H1 (cell line): ENCODE measurements at regions not wholly inside any gene's neighbourhood (a gene's known extent, or its start where the extent isn't known, plus 50 kb on each side); places are given as distances from the start of the nearest gene placed in this dataset.

Source experiments
- CTCF ChIA-PET: fragments of 300-600 bp; sonication (Branson Sonifier 250); formaldehyde crosslinking; loops from one replicate; lab custom pipeline; 2021; ENCODE audit not compliant: partially characterized antibody; lab: Charles Lee
- POLR2A ChIA-PET: fragments of 300-600 bp; sonication (Branson Sonifier 250); formaldehyde crosslinking; loops from one replicate; lab custom pipeline; 2021; ENCODE audit warnings: inconsistent platforms; ENCODE audit not compliant: partially characterized antibody; lab: Charles Lee
- DNase-seq, 2 experiments: peaks; one replicate each; pipeline versions ENCODE4 v3.0.0 to v3.0.0-alpha.2; 2010 to 2022; ENCODE audit warnings: low spot score in 2 of 2, low read depth in 1 of 2, mixed read lengths in 1 of 2
- FAIRE-seq: peaks from 2 replicates; lab custom pipeline; 2011; peaks lifted over from hg19 to GRCh38; lab: Jason Lieb, UNC
- H2AFZ ChIP-seq: 2 replicates; pipeline ENCODE4 v1.8.1; 2012; ENCODE audit warnings: low read length, inconsistent platforms
- H2AK5ac ChIP-seq: 2 replicates; pipeline ENCODE4 v1.6.1; 2013; ENCODE audit warnings: low read depth, low read length
- H2BK120ac ChIP-seq: replicated peaks from 2 replicates; pipeline ENCODE3; 2013; ENCODE audit warnings: low read depth, low read length, inconsistent platforms
- H2BK12ac ChIP-seq: 2 replicates; pipeline ENCODE4 v1.6.1; 2013; ENCODE audit warnings: low read depth, low read length
- H2BK15ac ChIP-seq: 2 replicates; pipeline ENCODE4 v1.6.1; 2013; ENCODE audit warnings: low read length
- H2BK20ac ChIP-seq: 2 replicates; pipeline ENCODE4 v1.6.1; 2013; ENCODE audit warnings: low read length
- H2BK5ac ChIP-seq: 2 replicates; pipeline ENCODE4 v1.6.1; 2013; ENCODE audit warnings: low read depth, low read length
- H3K14ac ChIP-seq: 2 replicates; pipeline ENCODE4 v1.6.1; 2013; ENCODE audit warnings: inconsistent platforms; ENCODE audit not compliant: insufficient read length
- H3K18ac ChIP-seq: 2 replicates; pipeline ENCODE4 v1.6.1; 2013; ENCODE audit warnings: low read length; ENCODE audit errors: extremely low read depth
- H3K23ac ChIP-seq: 2 replicates; pipeline ENCODE4 v1.6.1; 2013; ENCODE audit warnings: inconsistent platforms; ENCODE audit not compliant: insufficient read length
- H3K23me2 ChIP-seq: 2 replicates; pipeline ENCODE4 v1.6.1; 2013; ENCODE audit warnings: low read depth, low read length
- H3K27ac ChIP-seq: 2 replicates; pipeline ENCODE4 v1.6.1; 2011; ENCODE audit warnings: low read depth, low read length, inconsistent platforms
- H3K27me3 ChIP-seq, 4 experiments: replicated peaks in 1 of 4; 1 replicate in 1 of 4; 2 replicates in 3 of 4; pipeline versions ENCODE4 v1.6.1 to v1.8.1; 2011 to 2013; ENCODE audit warnings: low read length in 3 of 4, mild to moderate bottlenecking in 3 of 4, inconsistent platforms in 2 of 4, mixed read lengths in 2 of 4, moderate library complexity in 1 of 4; ENCODE audit not compliant: control insufficient read depth in 3 of 4, insufficient read depth in 3 of 4; ENCODE audit errors: extremely low read depth in 1 of 4
- H3K36me3 ChIP-seq, 4 experiments: 2 replicates each; pipeline versions ENCODE4 v1.6.1 to v1.8.1; 2011 to 2013; ENCODE audit warnings: mild to moderate bottlenecking in 4 of 4, low read length in 3 of 4, moderate library complexity in 2 of 4, control low read depth in 1 of 4, inconsistent platforms in 1 of 4; ENCODE audit not compliant: insufficient read depth in 4 of 4, control insufficient read depth in 2 of 4
- H3K4ac ChIP-seq: replicated peaks from 2 replicates; pipeline ENCODE3; 2013; ENCODE audit warnings: low read length, low read depth, mixed read lengths, inconsistent platforms; ENCODE audit not compliant: insufficient read length
- H3K4me1 ChIP-seq, 4 experiments: replicated peaks in 1 of 4; 1 replicate in 1 of 4; 2 replicates in 3 of 4; pipeline versions ENCODE4 v1.6.1 to v1.8.1; 2011 to 2013; ENCODE audit warnings: low read length in 3 of 4, inconsistent platforms in 2 of 4, mixed read lengths in 1 of 4; ENCODE audit not compliant: insufficient read depth in 4 of 4, control insufficient read depth in 3 of 4
- H3K4me2 ChIP-seq, 2 experiments: 2 replicates each; pipeline versions ENCODE4 v1.6.1 to v1.8.1; 2011 to 2013; ENCODE audit warnings: low read depth in 2 of 2, low read length in 2 of 2, control low read depth in 1 of 2, inconsistent platforms in 1 of 2, mild to moderate bottlenecking in 1 of 2; ENCODE audit not compliant: insufficient read depth in 1 of 2
- H3K4me3 ChIP-seq, 4 experiments: fragments of 200-600, 300-600 bp in 1 of 4; sonication (generic), shearing (Covaris generic), sonication (Bioruptor Twin) in 1 of 4; 2 replicates each; pipeline versions ENCODE4 v1.5.1 to v1.8.1; 2011 to 2016; ENCODE audit warnings: low read length in 4 of 4, low read depth in 3 of 4, control low read depth in 2 of 4, inconsistent platforms in 2 of 4, mild to moderate bottlenecking in 2 of 4, mixed read lengths in 1 of 4, moderate library complexity in 1 of 4; ENCODE audit not compliant: insufficient read depth in 2 of 4; ENCODE audit errors: extremely low read depth in 1 of 4
- H3K56ac ChIP-seq: replicated peaks from 2 replicates; pipeline ENCODE3; 2013; ENCODE audit warnings: low read depth, mild to moderate bottlenecking, mixed read lengths, low read length, inconsistent platforms; ENCODE audit not compliant: insufficient read length
- H3K79me1 ChIP-seq: 2 replicates; pipeline ENCODE4 v1.6.1; 2013; ENCODE audit warnings: low read depth, low read length, control low read depth
- H3K79me2 ChIP-seq, 2 experiments: 2 replicates each; pipeline versions ENCODE4 v1.6.1 to v1.8.1; 2012 to 2013; ENCODE audit warnings: low read length in 2 of 2, mild to moderate bottlenecking in 2 of 2, inconsistent platforms in 1 of 2; ENCODE audit not compliant: insufficient read depth in 2 of 2, control insufficient read depth in 1 of 2
- H3K9ac ChIP-seq, 4 experiments: replicated peaks in 1 of 4; 1 replicate in 1 of 4; 2 replicates in 3 of 4; pipeline versions ENCODE4 v1.6.1 to v1.8.1; 2011 to 2013; ENCODE audit warnings: low read depth in 3 of 4, low read length in 3 of 4, control low read depth in 2 of 4, mild to moderate bottlenecking in 2 of 4, moderate library complexity in 2 of 4, inconsistent platforms in 1 of 4; ENCODE audit errors: extremely low read depth in 1 of 4
- H3K9me3 ChIP-seq, 2 experiments: 2 replicates each; pipeline versions ENCODE4 v1.6.1 to v1.8.1; 2012 to 2013; ENCODE audit warnings: mild to moderate bottlenecking in 2 of 2, moderate library complexity in 2 of 2, control low read depth in 1 of 2, inconsistent platforms in 1 of 2, low read depth in 1 of 2, low read length in 1 of 2, mixed read lengths in 1 of 2; ENCODE audit not compliant: insufficient read depth in 2 of 2
- H4K20me1 ChIP-seq, 2 experiments: replicated peaks in 1 of 2; 2 replicates each; pipeline versions ENCODE3 to v1.8.1; 2011 to 2013; ENCODE audit warnings: inconsistent platforms in 2 of 2, low read length in 2 of 2, mild to moderate bottlenecking in 1 of 2; ENCODE audit not compliant: insufficient read depth in 2 of 2, control insufficient read depth in 1 of 2
- H4K5ac ChIP-seq: 2 replicates; pipeline ENCODE4 v1.6.1; 2013; ENCODE audit warnings: low read length, low read depth, mixed read lengths, inconsistent platforms; ENCODE audit not compliant: insufficient read length
- H4K8ac ChIP-seq: 2 replicates; pipeline ENCODE4 v1.8.0; 2013; ENCODE audit warnings: mild to moderate bottlenecking, moderate library complexity, low read length, inconsistent platforms; ENCODE audit not compliant: insufficient read depth; ENCODE audit errors: extremely low read depth
- H4K91ac ChIP-seq: replicated peaks from 2 replicates; pipeline ENCODE3; 2013; ENCODE audit warnings: low read length, mixed read lengths, inconsistent platforms; ENCODE audit not compliant: insufficient read length
- CHD2 ChIP-seq: IDR thresholded peaks from 2 replicates; pipeline ENCODE4 v1.6.1; 2012; ENCODE audit warnings: low read length, improper control_type of control experiment
- EZH2 ChIP-seq: fragments of 200-600 bp; sonication (generic); IDR thresholded peaks from 2 replicates; pipeline ENCODE4 v1.7.1; 2012; ENCODE audit warnings: low read depth, mild to moderate bottlenecking, moderate library complexity, low read length, inconsistent platforms; ENCODE audit not compliant: severe bottlenecking
- HDAC6 ChIP-seq: IDR thresholded peaks from one replicate; pipeline ENCODE4 v1.7.1; 2012; ENCODE audit warnings: low read depth, mild to moderate bottlenecking, inconsistent platforms, low read length, moderate library complexity
- MAFK ChIP-seq: IDR thresholded peaks from 2 replicates; pipeline ENCODE4 v1.6.1; 2012; ENCODE audit warnings: low read depth, mild to moderate bottlenecking, improper control_type of control experiment, low read length
- POLR2AphosphoS5 ChIP-seq: IDR thresholded peaks from 2 replicates; pipeline ENCODE4 v1.6.1; 2011; ENCODE audit warnings: low read depth, low read length
- SP1 ChIP-seq: IDR thresholded peaks from 2 replicates; pipeline ENCODE4 v1.6.1; 2011; ENCODE audit warnings: low read depth, low read length
- SP2 ChIP-seq: IDR thresholded peaks from 2 replicates; pipeline ENCODE4 v1.6.1; 2012; ENCODE audit warnings: mild to moderate bottlenecking, low read length, inconsistent platforms
- TBP ChIP-seq: IDR thresholded peaks from 2 replicates; pipeline ENCODE4 v1.6.1; 2011; ENCODE audit warnings: low read depth, low read length, improper control_type of control experiment
- TCF12 ChIP-seq: IDR thresholded peaks from 2 replicates; pipeline ENCODE4 v1.6.1; 2011; ENCODE audit warnings: low read depth, mild to moderate bottlenecking, low read length
- YY1 ChIP-seq: IDR thresholded peaks from 2 replicates; pipeline ENCODE4 v1.6.1; 2011; ENCODE audit warnings: low read depth, mild to moderate bottlenecking, low read length
- WGBS, 2 experiments: shearing (Covaris generic) in 1 of 2; methylation state at CpG; one replicate each; pipeline versions ENCODE4 v1.1.6 to v1.1.7; 2013 to 2015; ENCODE audit warnings: low lambda C conversion rate in 2 of 2, mixed read lengths in 2 of 2, inconsistent platforms in 1 of 2, low coverage in 1 of 2, missing lambda C conversion rate in 1 of 2; ENCODE audit not compliant: insufficient replicate concordance in 2 of 2, insufficient coverage in 1 of 2, insufficient read length in 1 of 2; ENCODE audit errors: extremely low coverage in 1 of 2, missing lambda C conversion rate in 1 of 2; 5-methylcytosine and 5-hydroxymethylcytosine counted together

- no peaks in the 10 kb centered on the region for H4K20me1 ChIP-seq
- FAIRE-seq: no peak
- no peak overlapping the region for H4K8ac ChIP-seq
- H3K4me2 ChIP-seq: no peak overlapping the region
- no peak overlapping the region for H3K9ac ChIP-seq
- H3K23ac ChIP-seq: no peak overlapping the region
- H3K79me1 ChIP-seq: no peaks in the 10 kb centered on the region
- ChIA-PET CTCF (interaction anchor here (0.6 to 1.0 kb wide), 2 partner anchors 15 to 419 kb away, joined by 3 to 4 read pairs; no protein-coding TSS in a partner anchor), POLR2A (interaction anchor here (0.9 to 1.1 kb wide), 2 partner anchors 27 to 54 kb away, joined by 3 to 4 read pairs; no protein-coding TSS in a partner anchor)
- no peak overlapping the region for H2BK120ac ChIP-seq
- H2BK15ac ChIP-seq: no peak overlapping the region
- H3K27me3 ChIP-seq: no peaks in the 10 kb centered on the region
- H3K79me2 ChIP-seq: no peaks in the 10 kb centered on the region
- H2BK20ac ChIP-seq: no peak overlapping the region
- no peak overlapping the region for H3K56ac ChIP-seq
- H4K91ac ChIP-seq: no peak overlapping the region
- no peak overlapping the region for H2BK12ac ChIP-seq
- no peak overlapping the region for H4K5ac ChIP-seq
- H3K23me2 ChIP-seq: no peaks in the 10 kb centered on the region
- no peak overlapping the region for H2AK5ac ChIP-seq
- H3K14ac ChIP-seq: no peak overlapping the region
- no peak overlapping the region for H3K18ac ChIP-seq
- no peak overlapping the region for H3K27ac ChIP-seq
- no peak for DNase-seq
- H3K4me1 ChIP-seq: no peaks in the 10 kb centered on the region
- no peaks in the 10 kb centered on the region for H3K9me3 ChIP-seq
- no peak overlapping the region for H2AFZ ChIP-seq
- no peak overlapping the region for H3K4ac ChIP-seq
- H3K4me3 ChIP-seq: no peak overlapping the region
- 87% methylated on average over 4 of the region's 4 CpGs; no CpG with 5 or more reads in 1 of the 2 experiments for WGBS, 2 experiments
- H3K36me3 ChIP-seq: no peaks in the 10 kb centered on the region
- no peak overlapping the region for H2BK5ac ChIP-seq
- TF ChIP-seq MAFK: no peak
- TF ChIP-seq TCF12: no peak
- no peak for TF ChIP-seq YY1
- no peak for TF ChIP-seq CHD2
- TF ChIP-seq TBP: no peak
- TF ChIP-seq SP1: no peak
- no peak for TF ChIP-seq EZH2
- TF ChIP-seq POLR2AphosphoS5: no peak
- TF ChIP-seq SP2: no peak
- TF ChIP-seq HDAC6: no peak
Observed at GRCh38 chr7:104956753-104957450, 57.1 kb upstream of the KMT2E start.
